Coronary artery (tissue), 2 donors: ENCODE measurements at regions not wholly inside any gene's neighbourhood (a gene's known extent, or its start where the extent isn't known, plus 50 kb on each side); places are given as distances from the start of the nearest gene placed in this dataset.

Experiments
- DNase-seq: peaks from one replicate; pipeline ENCODE4 v3.0.0-alpha.2; 2017; ENCODE audit warnings: low spot score
- H3K27ac ChIP-seq, 2 donors: fragments of 200-600 bp; sonication (generic); one replicate each; pipeline ENCODE4 v1.5.1; 2016 to 2019
- H3K4me3 ChIP-seq: fragments of 200-600 bp; sonication (generic); 2 replicates; pipeline ENCODE4 v1.5.1; 2016; ENCODE audit warnings: mild to moderate bottlenecking, moderate library complexity
- CTCF ChIP-seq: fragments of 200-600 bp; sonication (generic); IDR thresholded peaks from one replicate; pipeline ENCODE4 v1.5.1; 2019; ENCODE audit warnings: antibody characterized with exemption

GRCh38 chr14:65926935-65927700 is 514.6 kb downstream of the FUT8 start:
- no peak for DNase-seq
- H3K4me3 ChIP-seq = no peak overlapping the region
- H3K27ac ChIP-seq = no peak overlapping the region
- no peak for TF ChIP-seq CTCF

GRCh38 chr14:65927931-65928356 is 515.4 kb downstream of the FUT8 start:
- TF ChIP-seq CTCF = no peak
- H3K27ac ChIP-seq = no peak overlapping the region

GRCh38 chr14:65928995-65929394 is 516.5 kb downstream of the FUT8 start:
- no peak for DNase-seq

More at GRCh38 chr14:65927931-65928356, 515.4 kb downstream of the FUT8 start:
- no peak for DNase-seq
- H3K4me3 ChIP-seq = no peak overlapping the region

GRCh38 chr14:65933400-65934069 is 521.0 kb downstream of the FUT8 start:
- no peak overlapping the region for H3K27ac ChIP-seq
- no peak overlapping the region for H3K4me3 ChIP-seq
- no peak for DNase-seq
- no peak for TF ChIP-seq CTCF

More at GRCh38 chr14:65928995-65929394, 516.5 kb downstream of the FUT8 start:
- no peak for TF ChIP-seq CTCF
- H3K4me3 ChIP-seq = no peak overlapping the region
- H3K27ac ChIP-seq = no peak overlapping the region

- Histone ChIP-seq H3K4me3 (no peak overlapping the region), H3K27ac (no peak overlapping the region)
- DNase-seq = no peak
- no peak for TF ChIP-seq CTCF
Observed at GRCh38 chr14:65934070-65934435, 521.5 kb downstream of the FUT8 start.

- H3K27ac ChIP-seq = no peak overlapping the region
- TF ChIP-seq CTCF = no peak
- no peak overlapping the region for H3K4me3 ChIP-seq
- DNase-seq = no peak
Observed at GRCh38 chr14:65936342-65936975, 523.9 kb downstream of the FUT8 start.
